Astrocyte of the spinal cord (primary cell): ENCODE measurements at regions not wholly inside any gene's neighbourhood (a gene's known extent, or its start where the extent isn't known, plus 50 kb on each side); places are given as distances from the start of the nearest gene placed in this dataset.

Source experiments
- DNase-seq: peaks from one replicate; pipeline ENCODE4 v3.0.0; 2011; ENCODE audit warnings: low read depth, low spot score
- H3K4me3 ChIP-seq: 2 replicates; pipeline ENCODE4 v1.5.1; 2011; ENCODE audit warnings: low read depth, mild to moderate bottlenecking, low read length, moderate library complexity
- in situ Hi-C: cut with HindIII; loops from 2 replicates; pipeline ENCODE4 v1.10.0; 2017; ENCODE audit warnings: low sequenced_read_pairs
- TF ChIP-seq, protein P1 (sequence below): IDR thresholded peaks from 2 replicates; pipeline ENCODE4 v1.5.1; 2012; ENCODE audit warnings: low read depth, mild to moderate bottlenecking, low read length, inconsistent platforms

DNA sequence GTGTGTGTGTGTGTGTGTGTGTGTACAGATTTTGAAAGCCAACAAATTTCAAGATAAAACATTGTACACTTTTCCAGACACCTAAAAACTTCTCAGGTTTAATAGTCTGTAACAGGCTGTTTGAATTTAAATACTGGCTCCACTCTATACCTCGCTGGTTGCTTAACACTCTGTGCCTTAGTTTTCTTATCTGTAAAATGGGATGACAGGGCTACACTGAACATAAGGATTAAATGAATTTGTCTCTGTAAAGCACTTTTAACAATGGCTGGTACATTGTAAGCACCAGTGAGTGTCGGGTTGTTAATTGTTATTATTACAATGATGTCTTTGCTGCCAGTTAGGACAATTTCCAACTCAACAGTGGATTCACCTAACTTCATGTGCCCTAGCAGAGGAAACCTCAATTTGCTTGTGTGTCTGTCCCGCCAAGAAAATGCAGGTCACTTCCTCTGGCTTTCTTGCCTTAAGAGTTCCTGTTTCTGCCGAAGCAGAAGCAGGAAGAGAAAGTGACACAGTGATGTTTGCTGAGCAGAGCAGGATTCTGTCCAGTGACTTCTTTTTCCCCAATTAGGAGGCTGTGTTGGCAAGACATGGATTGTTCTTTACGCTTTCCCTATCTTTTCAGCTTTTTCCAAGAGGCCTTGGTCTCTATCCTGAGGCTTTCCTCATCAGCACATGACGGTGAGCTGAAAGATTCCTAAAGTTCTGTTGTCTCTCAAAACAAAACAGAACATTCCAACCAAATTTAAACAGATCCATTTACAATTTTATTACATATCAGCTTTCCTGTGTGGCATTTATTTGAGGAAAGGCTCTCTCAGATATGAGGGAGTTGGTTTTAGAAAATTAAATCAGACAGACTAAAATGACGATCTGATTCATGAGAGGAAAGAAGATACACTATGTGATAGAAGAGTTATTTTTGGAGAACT lies 154.1 kb upstream of the ATP2B1 start:
- H3K4me3 ChIP-seq, result no peak overlapping the region
- TF ChIP-seq, protein P1, sequence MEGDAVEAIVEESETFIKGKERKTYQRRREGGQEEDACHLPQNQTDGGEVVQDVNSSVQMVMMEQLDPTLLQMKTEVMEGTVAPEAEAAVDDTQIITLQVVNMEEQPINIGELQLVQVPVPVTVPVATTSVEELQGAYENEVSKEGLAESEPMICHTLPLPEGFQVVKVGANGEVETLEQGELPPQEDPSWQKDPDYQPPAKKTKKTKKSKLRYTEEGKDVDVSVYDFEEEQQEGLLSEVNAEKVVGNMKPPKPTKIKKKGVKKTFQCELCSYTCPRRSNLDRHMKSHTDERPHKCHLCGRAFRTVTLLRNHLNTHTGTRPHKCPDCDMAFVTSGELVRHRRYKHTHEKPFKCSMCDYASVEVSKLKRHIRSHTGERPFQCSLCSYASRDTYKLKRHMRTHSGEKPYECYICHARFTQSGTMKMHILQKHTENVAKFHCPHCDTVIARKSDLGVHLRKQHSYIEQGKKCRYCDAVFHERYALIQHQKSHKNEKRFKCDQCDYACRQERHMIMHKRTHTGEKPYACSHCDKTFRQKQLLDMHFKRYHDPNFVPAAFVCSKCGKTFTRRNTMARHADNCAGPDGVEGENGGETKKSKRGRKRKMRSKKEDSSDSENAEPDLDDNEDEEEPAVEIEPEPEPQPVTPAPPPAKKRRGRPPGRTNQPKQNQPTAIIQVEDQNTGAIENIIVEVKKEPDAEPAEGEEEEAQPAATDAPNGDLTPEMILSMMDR, result no peak
- in situ Hi-C loops, result no loop called here
- DNase-seq, result no peak

DNA sequence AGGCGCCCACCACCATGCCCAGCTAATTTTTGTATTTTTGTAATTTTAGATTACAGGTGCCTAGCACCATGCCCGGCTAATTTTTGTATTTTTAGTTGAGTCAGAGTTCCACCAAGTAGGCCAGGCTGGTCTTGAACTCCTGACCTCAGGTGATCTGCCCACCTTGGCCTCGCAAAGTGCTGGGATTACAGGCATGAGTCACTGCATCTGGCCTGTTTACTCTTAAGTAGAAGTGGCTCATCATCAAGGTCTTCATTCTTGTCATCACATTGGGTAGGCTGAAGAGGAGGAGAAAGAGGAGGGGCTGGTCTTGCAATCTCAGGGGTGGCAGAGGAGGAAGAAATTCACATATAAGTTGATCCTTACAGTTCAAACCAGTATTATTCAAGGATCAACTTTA lies 152.4 kb upstream of the ATP2B1 start:
- DNase-seq, result no peak
- in situ Hi-C loops, result no loop called here
- TF ChIP-seq, protein P1, result no peak
- H3K4me3 ChIP-seq, result no peak overlapping the region

DNA sequence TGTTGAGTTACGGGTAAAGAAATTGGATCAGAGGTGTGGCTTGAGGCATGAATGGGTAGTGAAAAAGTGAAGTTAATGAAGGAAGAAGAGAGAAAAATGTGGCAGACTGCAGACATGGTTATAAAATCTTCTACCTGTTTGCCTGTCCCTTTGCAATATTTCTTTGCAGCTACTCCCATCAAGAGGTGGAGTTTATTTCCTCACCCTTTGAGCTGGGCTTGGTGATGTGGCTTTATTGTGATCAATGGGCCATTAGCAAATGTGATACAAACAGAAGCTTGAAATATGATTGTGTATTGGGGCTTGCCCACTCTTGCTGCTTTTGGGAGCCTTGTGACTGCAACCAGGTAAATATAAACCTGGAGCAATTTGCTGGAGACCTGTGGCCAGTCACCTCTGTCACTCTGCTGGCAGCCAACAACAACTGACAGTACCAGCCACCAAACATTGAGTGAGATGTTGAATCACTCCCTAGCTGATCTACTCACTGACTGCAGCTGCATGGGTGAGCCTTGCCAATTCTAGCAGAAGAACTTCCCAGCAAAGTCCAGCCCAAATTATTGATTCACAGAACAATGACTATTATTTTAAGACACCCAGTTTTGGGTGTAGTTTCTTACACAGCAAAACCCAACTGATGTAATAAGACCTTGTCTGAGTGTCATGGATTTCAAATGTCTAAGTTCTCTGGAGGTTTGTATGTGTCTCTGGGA lies 151.0 kb upstream of the ATP2B1 start:
- no peak for DNase-seq
- no peak overlapping the region for H3K4me3 ChIP-seq
- in situ Hi-C loops, result no loop called here
- TF ChIP-seq, protein P1, result no peak

DNA sequence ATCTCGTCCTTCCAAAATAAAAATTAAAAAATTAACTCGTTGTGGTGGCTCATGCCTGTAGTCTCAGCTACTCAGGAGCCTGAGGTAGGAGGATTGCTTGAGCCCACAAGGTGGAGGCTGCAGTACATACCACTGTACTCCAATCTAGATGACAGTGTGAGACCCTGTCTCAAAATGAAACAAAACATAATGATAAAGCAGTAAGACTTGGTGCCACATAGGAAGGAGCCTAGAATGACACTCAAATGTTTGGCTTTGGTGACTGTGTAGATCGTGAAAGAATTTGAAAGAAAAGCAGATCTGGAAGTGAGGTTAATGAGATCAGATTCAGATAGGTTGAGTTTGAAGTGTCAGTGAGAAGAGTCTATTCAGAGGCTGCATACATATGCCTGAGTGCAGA lies 150.1 kb upstream of the ATP2B1 start:
- in situ Hi-C loops, result no loop called here
- TF ChIP-seq, protein P1, result no peak
- DNase-seq, result no peak
- no peak overlapping the region for H3K4me3 ChIP-seq

DNA sequence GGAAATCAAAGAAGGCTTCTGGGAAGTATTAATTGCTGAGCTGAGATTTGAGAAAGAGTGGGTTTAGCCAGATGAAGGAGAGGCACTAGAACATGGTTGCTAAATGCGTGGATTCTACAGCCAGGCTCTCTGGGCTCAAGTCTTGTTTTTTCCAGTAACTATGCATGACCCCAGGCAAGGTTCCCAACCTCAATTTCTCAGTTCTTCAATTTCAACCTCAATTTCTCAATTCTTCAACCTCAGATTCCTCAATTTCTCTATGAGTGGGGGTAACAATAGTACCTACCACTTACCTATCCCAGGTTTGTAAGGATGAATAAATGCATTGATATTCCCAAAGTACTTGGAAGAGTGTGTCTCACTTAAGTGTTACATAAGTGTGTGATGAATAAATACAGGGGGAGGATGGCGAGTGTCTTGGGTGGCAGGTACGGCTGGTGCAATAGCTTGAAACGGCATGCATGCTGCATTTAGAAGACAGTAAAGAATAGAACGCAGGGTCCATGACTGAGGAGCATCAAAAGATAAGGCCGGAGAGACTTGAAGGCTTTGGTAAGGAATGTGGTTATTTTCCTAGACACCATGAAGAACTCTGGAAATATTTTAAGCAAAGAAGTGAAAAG lies 149.1 kb upstream of the ATP2B1 start:
- no peak overlapping the region for H3K4me3 ChIP-seq
- in situ Hi-C loops, result no loop called here
- no peak for DNase-seq
- TF ChIP-seq, protein P1, result no peak

DNA sequence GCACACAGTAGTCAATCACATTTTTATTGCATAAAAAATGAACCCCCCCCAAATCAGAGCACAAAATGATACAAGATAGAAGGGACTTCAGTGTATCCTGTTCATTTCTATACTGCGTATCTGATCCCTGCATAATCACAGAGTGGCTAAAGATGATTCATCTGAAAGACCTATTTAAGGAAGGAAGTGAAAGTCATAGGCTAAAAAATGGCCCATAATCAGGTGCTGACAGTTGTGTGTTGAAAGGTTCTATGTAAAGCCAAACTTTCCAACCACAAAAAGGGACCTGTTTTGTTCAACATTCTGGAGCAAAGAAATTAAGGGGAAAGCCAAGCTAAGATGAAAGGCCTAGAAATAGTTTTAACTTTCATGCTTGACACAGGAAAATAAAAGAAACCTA lies 147.8 kb upstream of the ATP2B1 start:
- in situ Hi-C loops, result no loop called here
- peak; percentile 85 for DNase-seq
- TF ChIP-seq, protein P1, result no peak
- H3K4me3 ChIP-seq, result no peak overlapping the region
